Peyer's patch (tissue), 4 donors: ENCODE measurements at regions not wholly inside any gene's neighbourhood (a gene's known extent, or its start where the extent isn't known, plus 50 kb on each side); places are given as distances from the start of the nearest gene placed in this dataset.

Experiments
- POLR2A ChIP-seq, 2 donors: fragments of 450-650 bp; IDR thresholded peaks; one replicate each; pipeline ENCODE4 v1.5.1; 2017; ENCODE audit warnings: antibody characterized with exemption in 2 of 2, mild to moderate bottlenecking in 2 of 2, moderate library complexity in 2 of 2
- TF ChIP-seq, protein P1 (sequence below), 6 experiments: fragments of 450-650 bp in 4 of 6; fragments of 200-600 bp in 2 of 6; sonication (generic) in 1 of 6; IDR thresholded peaks; one replicate each; pipeline ENCODE4 v1.5.1; 2017 to 2019; ENCODE audit warnings: antibody characterized with exemption in 6 of 6, mild to moderate bottlenecking in 3 of 6, moderate library complexity in 1 of 6

DNA sequence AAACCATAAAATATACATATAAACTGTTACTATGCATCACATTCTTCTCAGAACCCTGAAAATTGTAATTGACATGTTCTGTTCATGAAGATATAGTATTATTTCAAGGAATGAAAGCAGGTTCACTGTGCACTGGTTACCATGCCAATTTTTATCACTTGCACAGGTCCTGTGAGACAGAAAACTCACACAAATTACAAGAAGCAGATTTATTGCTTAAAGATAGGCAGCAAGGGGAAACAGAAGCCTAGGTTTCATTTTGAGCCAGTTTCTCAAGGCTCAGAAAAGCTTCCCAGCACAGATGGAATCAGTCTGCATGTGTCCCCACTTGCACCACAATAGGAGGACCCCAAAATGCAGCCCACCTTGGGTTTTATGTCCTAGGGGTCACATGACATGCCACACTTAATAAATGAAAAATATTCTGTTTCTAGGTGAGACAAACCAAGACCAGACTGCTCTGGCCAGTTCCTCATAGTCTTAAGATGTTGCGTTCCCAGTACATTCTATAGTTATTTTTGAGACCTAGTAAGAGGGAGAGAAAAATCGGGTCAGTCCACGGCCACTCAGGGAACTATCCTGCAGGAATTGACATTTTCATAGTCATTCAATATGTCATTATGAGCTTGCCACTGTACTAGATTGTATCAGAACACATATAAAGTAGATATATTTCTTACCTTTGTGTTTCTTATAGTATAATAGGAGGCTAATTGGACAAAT, 459.1 kb upstream of the ATXN8OS start:
- TF ChIP-seq, protein P1, sequence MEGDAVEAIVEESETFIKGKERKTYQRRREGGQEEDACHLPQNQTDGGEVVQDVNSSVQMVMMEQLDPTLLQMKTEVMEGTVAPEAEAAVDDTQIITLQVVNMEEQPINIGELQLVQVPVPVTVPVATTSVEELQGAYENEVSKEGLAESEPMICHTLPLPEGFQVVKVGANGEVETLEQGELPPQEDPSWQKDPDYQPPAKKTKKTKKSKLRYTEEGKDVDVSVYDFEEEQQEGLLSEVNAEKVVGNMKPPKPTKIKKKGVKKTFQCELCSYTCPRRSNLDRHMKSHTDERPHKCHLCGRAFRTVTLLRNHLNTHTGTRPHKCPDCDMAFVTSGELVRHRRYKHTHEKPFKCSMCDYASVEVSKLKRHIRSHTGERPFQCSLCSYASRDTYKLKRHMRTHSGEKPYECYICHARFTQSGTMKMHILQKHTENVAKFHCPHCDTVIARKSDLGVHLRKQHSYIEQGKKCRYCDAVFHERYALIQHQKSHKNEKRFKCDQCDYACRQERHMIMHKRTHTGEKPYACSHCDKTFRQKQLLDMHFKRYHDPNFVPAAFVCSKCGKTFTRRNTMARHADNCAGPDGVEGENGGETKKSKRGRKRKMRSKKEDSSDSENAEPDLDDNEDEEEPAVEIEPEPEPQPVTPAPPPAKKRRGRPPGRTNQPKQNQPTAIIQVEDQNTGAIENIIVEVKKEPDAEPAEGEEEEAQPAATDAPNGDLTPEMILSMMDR (IDR thresholded peaks at IDR 0.05): no peak
- no peak for TF ChIP-seq POLR2A (IDR thresholded peaks at IDR 0.05)
